H1 (cell line): ENCODE measurements at regions not wholly inside any gene's neighbourhood (a gene's known extent, or its start where the extent isn't known, plus 50 kb on each side); places are given as distances from the start of the nearest gene placed in this dataset.

Experiments used
- CTCF ChIP-seq, 3 experiments: IDR thresholded peaks; 1 replicate in 2 of 3; 2 replicates in 1 of 3; pipeline versions ENCODE4 v1.5.1 to v1.6.1; 2011; ENCODE audit warnings: low read length in 3 of 3, mild to moderate bottlenecking in 3 of 3, inconsistent platforms in 2 of 3, low read depth in 1 of 3, moderate library complexity in 1 of 3; ENCODE audit not compliant: insufficient read depth in 1 of 3; ENCODE audit errors: control extremely low read depth in 1 of 3
- EP300 ChIP-seq, 2 experiments: IDR thresholded peaks; 1 replicate in 1 of 2; 2 replicates in 1 of 2; pipeline ENCODE4 v1.6.1; 2011 to 2012; ENCODE audit warnings: low read depth in 2 of 2, low read length in 2 of 2, mild to moderate bottlenecking in 2 of 2, borderline replicate concordance in 1 of 2, inconsistent platforms in 1 of 2, moderate library complexity in 1 of 2
- EZH2 ChIP-seq: fragments of 200-600 bp; sonication (generic); IDR thresholded peaks from 2 replicates; pipeline ENCODE4 v1.7.1; 2012; ENCODE audit warnings: low read depth, mild to moderate bottlenecking, moderate library complexity, low read length, inconsistent platforms; ENCODE audit not compliant: severe bottlenecking
- KDM5A ChIP-seq: fragments of 200-600 bp; IDR thresholded peaks from 2 replicates; pipeline ENCODE4 v1.7.1; 2012; ENCODE audit warnings: mild to moderate bottlenecking, low read length, inconsistent platforms, mixed read lengths
- MAX ChIP-seq: IDR thresholded peaks from 2 replicates; pipeline ENCODE4 v1.6.1; 2012; ENCODE audit warnings: inconsistent platforms
- POLR2A ChIP-seq, 2 experiments: IDR thresholded peaks; 1 replicate in 1 of 2; 2 replicates in 1 of 2; pipeline ENCODE4 v1.6.1; 2011; ENCODE audit warnings: low read depth in 2 of 2, low read length in 2 of 2, mild to moderate bottlenecking in 2 of 2; ENCODE audit errors: control extremely low read depth in 1 of 2

- no peak for TF ChIP-seq CTCF (IDR thresholded peaks at IDR 0.05; ENCODE audit: control extremely low read depth in 1 of 3, insufficient read depth in 1 of 3, low read depth in 1 of 3, low read length in 3 of 3)
- TF ChIP-seq POLR2A (IDR thresholded peaks at IDR 0.05; ENCODE audit: control extremely low read depth in 1 of 2, low read depth in 2 of 2, low read length in 2 of 2): no peak
- TF ChIP-seq MAX: no peak
- no peak for TF ChIP-seq EZH2
- TF ChIP-seq EP300 (IDR thresholded peaks at IDR 0.05; ENCODE audit: borderline replicate concordance in 1 of 2, low read depth in 2 of 2, low read length in 2 of 2): no peak
- no peak for TF ChIP-seq KDM5A
These were observed 1077.2 kb downstream of the BCL11B start for GRCh38 chr14:98194821-98195220.
